ENCODE measurements at regions not wholly inside any gene's neighbourhood (a gene's known extent, or its start where the extent isn't known, plus 50 kb on each side); places are given as distances from the start of the nearest gene placed in this dataset.

DNA sequence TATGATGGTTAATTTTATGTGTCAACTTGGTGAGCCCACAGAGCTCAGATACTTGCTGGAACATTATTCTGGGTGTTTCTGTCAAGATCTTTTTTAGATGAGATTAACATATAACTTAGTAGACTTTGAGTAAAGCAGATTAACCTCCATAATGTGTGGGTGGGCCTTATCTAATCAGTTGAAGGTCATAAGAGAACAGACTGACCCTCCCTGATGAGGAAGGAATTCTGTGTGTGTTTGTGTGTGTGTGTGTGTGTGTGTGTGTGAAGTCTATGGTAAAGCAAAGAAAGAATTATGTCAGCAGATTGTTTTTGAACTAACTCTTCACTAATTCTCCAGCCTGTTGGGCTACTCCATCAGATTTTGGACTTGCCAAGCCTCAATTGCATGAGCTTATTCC lies 232.2 kb upstream of the MEX3C start:
- no peak overlapping the region for H2AFZ ChIP-seq (ENCODE audit: insufficient read depth, low read depth, low read length, poor library complexity, severe bottlenecking)
- Mint-ChIP-seq H3K27ac (no peak overlapping the region), H3K9me3 (peaks cover 0 to 10% (median 2%) of the 10 kb centered on the region in 7 donors), H3K4me3 (no peak overlapping the region), H3K4me1 (no peaks in the 10 kb centered on the region), H3K36me3 (no peaks in the 10 kb centered on the region), H3K27me3 (ENCODE audit: low read depth in 3 of 3) (peaks cover 0 to 1% (median 1%) of the 10 kb centered on the region in 3 donors)
- no peak overlapping the region for H3K27ac ChIP-seq (ENCODE audit: low read depth in 1 of 2, low read length in 2 of 2)
- no peak overlapping the region for H3K4me2 ChIP-seq (replicated peaks; ENCODE audit: extremely low read depth, low read length, poor library complexity, severe bottlenecking)
- no peaks in the 10 kb centered on the region for H3K9me3 ChIP-seq (replicated peaks in 1 of 2; ENCODE audit: control insufficient read depth in 1 of 2, insufficient read depth in 1 of 2, low read length in 2 of 2)
- H3K4me1 ChIP-seq (ENCODE audit: control insufficient read depth in 1 of 2, insufficient read depth in 2 of 2, low read length in 2 of 2) = no peaks in the 10 kb centered on the region
- H3K9ac ChIP-seq (ENCODE audit: insufficient read depth, low read length, poor library complexity, severe bottlenecking) = no peak overlapping the region
- no peaks in the 10 kb centered on the region for H3K27me3 ChIP-seq (ENCODE audit: control insufficient read depth in 2 of 2, insufficient read depth in 2 of 2, low read length in 2 of 2)
- no peaks in the 10 kb centered on the region for H4K20me1 ChIP-seq (ENCODE audit: insufficient read depth, low read length)
- DNase-seq = no peak
- no peak overlapping the region for H3K4me3 ChIP-seq (replicated peaks in 1 of 3; ENCODE audit: low read depth in 2 of 3, low read length in 3 of 3)
- H3K79me2 ChIP-seq (ENCODE audit: insufficient read depth, low read length) = no peaks in the 10 kb centered on the region
- TF ChIP-seq, protein P1, sequence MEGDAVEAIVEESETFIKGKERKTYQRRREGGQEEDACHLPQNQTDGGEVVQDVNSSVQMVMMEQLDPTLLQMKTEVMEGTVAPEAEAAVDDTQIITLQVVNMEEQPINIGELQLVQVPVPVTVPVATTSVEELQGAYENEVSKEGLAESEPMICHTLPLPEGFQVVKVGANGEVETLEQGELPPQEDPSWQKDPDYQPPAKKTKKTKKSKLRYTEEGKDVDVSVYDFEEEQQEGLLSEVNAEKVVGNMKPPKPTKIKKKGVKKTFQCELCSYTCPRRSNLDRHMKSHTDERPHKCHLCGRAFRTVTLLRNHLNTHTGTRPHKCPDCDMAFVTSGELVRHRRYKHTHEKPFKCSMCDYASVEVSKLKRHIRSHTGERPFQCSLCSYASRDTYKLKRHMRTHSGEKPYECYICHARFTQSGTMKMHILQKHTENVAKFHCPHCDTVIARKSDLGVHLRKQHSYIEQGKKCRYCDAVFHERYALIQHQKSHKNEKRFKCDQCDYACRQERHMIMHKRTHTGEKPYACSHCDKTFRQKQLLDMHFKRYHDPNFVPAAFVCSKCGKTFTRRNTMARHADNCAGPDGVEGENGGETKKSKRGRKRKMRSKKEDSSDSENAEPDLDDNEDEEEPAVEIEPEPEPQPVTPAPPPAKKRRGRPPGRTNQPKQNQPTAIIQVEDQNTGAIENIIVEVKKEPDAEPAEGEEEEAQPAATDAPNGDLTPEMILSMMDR (IDR thresholded peaks at IDR 0.05) = no peak
- intact Hi-C loops (cut with micrococcal nuclease) = no loop called here
- H3K36me3 ChIP-seq (replicated peaks in 1 of 2; ENCODE audit: control insufficient read depth in 1 of 2, insufficient read depth in 2 of 2, low read length in 2 of 2) = no peaks in the 10 kb centered on the region

DNA sequence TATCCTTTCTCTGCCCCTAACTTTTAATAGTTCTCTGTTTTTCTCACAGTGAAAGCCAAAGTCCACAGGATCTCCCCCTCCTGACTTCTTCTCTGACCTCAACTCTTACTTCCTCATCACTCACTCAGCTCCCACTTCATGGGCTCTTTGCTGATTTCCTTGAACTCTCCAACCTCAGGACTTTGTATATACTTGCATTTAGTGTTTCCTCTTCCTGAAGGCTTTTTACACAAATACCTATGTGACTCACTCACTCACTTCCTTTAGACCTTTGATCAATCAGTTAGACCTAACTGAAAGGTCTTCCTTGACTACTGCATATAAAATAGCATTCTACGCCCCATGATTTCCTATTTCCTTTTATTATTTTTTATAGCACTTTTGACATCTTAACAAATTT lies 233.1 kb upstream of the MEX3C start:
- no peak overlapping the region for H3K27ac Mint-ChIP-seq
- no peak for DNase-seq
- TF ChIP-seq, protein P1 (IDR thresholded peaks at IDR 0.05) = no peak
- intact Hi-C loops (cut with micrococcal nuclease) = no loop called here
- no peak overlapping the region for H3K4me3 ChIP-seq (replicated peaks in 1 of 3; ENCODE audit: low read depth in 2 of 3, low read length in 3 of 3)
- H3K27ac ChIP-seq (ENCODE audit: low read depth in 1 of 2, low read length in 2 of 2) = no peak overlapping the region
- WGBS (ENCODE audit: insufficient coverage) = no CpG with 5 or more reads among the region's 1 CpG
- no peak overlapping the region for H3K9ac ChIP-seq (ENCODE audit: insufficient read depth, low read length, poor library complexity, severe bottlenecking)
- H3K36me3 Mint-ChIP-seq = no peaks in the 10 kb centered on the region
- no peaks in the 10 kb centered on the region for H3K36me3 ChIP-seq (replicated peaks in 1 of 2; ENCODE audit: control insufficient read depth in 1 of 2, insufficient read depth in 2 of 2, low read length in 2 of 2)
- no peaks in the 10 kb centered on the region for H3K9me3 ChIP-seq (replicated peaks in 1 of 2; ENCODE audit: control insufficient read depth in 1 of 2, insufficient read depth in 1 of 2, low read length in 2 of 2)
- H3K27me3 ChIP-seq (ENCODE audit: control insufficient read depth in 2 of 2, insufficient read depth in 2 of 2, low read length in 2 of 2) = no peaks in the 10 kb centered on the region
- H3K27me3 Mint-ChIP-seq (ENCODE audit: low read depth in 3 of 3) = peaks cover 0 to 1% (median 1%) of the 10 kb centered on the region in 3 donors
- no peaks in the 10 kb centered on the region for H3K4me1 Mint-ChIP-seq
- no peak overlapping the region for H3K4me3 Mint-ChIP-seq
- no peak overlapping the region for H2AFZ ChIP-seq (ENCODE audit: insufficient read depth, low read depth, low read length, poor library complexity, severe bottlenecking)
- H3K4me1 ChIP-seq (ENCODE audit: control insufficient read depth in 1 of 2, insufficient read depth in 2 of 2, low read length in 2 of 2) = no peaks in the 10 kb centered on the region
- H3K9me3 Mint-ChIP-seq = peaks cover 0 to 10% (median 2%) of the 10 kb centered on the region in 7 donors
- no peak overlapping the region for H3K4me2 ChIP-seq (replicated peaks; ENCODE audit: extremely low read depth, low read length, poor library complexity, severe bottlenecking)
- H3K79me2 ChIP-seq (ENCODE audit: insufficient read depth, low read length) = no peaks in the 10 kb centered on the region
- no peaks in the 10 kb centered on the region for H4K20me1 ChIP-seq (ENCODE audit: insufficient read depth, low read length)

All from CD14-positive monocyte (primary cell).